ENCODE measurements at regions not wholly inside any gene's neighbourhood (a gene's known extent, or its start where the extent isn't known, plus 50 kb on each side); places are given as distances from the start of the nearest gene placed in this dataset.

- TF ChIP-seq CTCF (conservative IDR thresholded peaks at IDR 0.05; ENCODE audit: low read depth), result no peak
- POLR2A ChIA-PET (ENCODE audit: low non-redundant PET), result no interaction called here
- DNase-seq (ENCODE audit: low spot score), result no peak
- CTCF ChIA-PET, result interaction anchor here (0.9 kb wide), 1 partner anchor 32 kb away, joined by 4 read pairs; no protein-coding TSS in a partner anchor
- H3K27ac ChIP-seq, result no peak overlapping the region
These were observed 353.6 kb downstream of the MTX2 start for GRCh38 chr2:176622792-176623191.

GRCh38 chr2:176626796-176627195 lies 357.6 kb downstream of the MTX2 start:
- ChIA-PET POLR2A (ENCODE audit: low non-redundant PET) (no interaction called here), CTCF (no interaction called here)
- no peak for TF ChIP-seq CTCF (conservative IDR thresholded peaks at IDR 0.05; ENCODE audit: low read depth)
- DNase-seq (ENCODE audit: low spot score), result no peak
- no peak overlapping the region for H3K27ac ChIP-seq

- DNase-seq (ENCODE audit: low spot score), result no peak
- ChIA-PET CTCF (interaction anchor here (0.5 to 0.6 kb wide), 2 partner anchors 10 to 169 kb away, joined by 4 read pairs; no protein-coding TSS in a partner anchor), POLR2A (ENCODE audit: low non-redundant PET) (interaction anchor here (0.6 kb wide), 1 partner anchor 25 kb away, joined by 9 read pairs; no protein-coding TSS in a partner anchor)
- H3K27ac ChIP-seq, result no peak overlapping the region
- no peak for TF ChIP-seq CTCF (conservative IDR thresholded peaks at IDR 0.05; ENCODE audit: low read depth)
These were observed 359.2 kb downstream of the MTX2 start for GRCh38 chr2:176628438-176628837.

GRCh38 chr2:176633754-176634153 lies 364.5 kb downstream of the MTX2 start:
- ChIA-PET POLR2A (ENCODE audit: low non-redundant PET) (no interaction called here), CTCF (interaction anchor here (0.6 to 1.1 kb wide), 2 partner anchors 493 to 529 kb away, joined by 3 to 5 read pairs; no protein-coding TSS in a partner anchor)
- H3K27ac ChIP-seq, result no peak overlapping the region
- DNase-seq (ENCODE audit: low spot score), result no peak
- TF ChIP-seq CTCF (conservative IDR thresholded peaks at IDR 0.05; ENCODE audit: low read depth), result no peak

GRCh38 chr2:176636401-176636800 lies 367.2 kb downstream of the MTX2 start:
- ChIA-PET CTCF (interaction anchor here (0.7 to 4.3 kb wide), 6 partner anchors 82 to 495 kb away, joined by 3 to 34 read pairs (median 5); no protein-coding TSS in a partner anchor), POLR2A (ENCODE audit: low non-redundant PET) (no interaction called here)
- TF ChIP-seq CTCF (conservative IDR thresholded peaks at IDR 0.05; ENCODE audit: low read depth), result no peak
- H3K27ac ChIP-seq, result no peak overlapping the region
- no peak for DNase-seq (ENCODE audit: low spot score)

- H3K27ac ChIP-seq, result peak overlapping the region; percentile 70
- CTCF ChIA-PET, result interaction anchor here (0.7 to 4.3 kb wide), 11 partner anchors 17 to 510 kb away, joined by 3 to 34 read pairs (median 5); no protein-coding TSS in a partner anchor
- TF ChIP-seq CTCF (conservative IDR thresholded peaks at IDR 0.05; ENCODE audit: low read depth), result no peak
- no peak for DNase-seq (ENCODE audit: low spot score)
- POLR2A ChIA-PET (ENCODE audit: low non-redundant PET), result interaction anchor here (0.5 kb wide), 1 partner anchor 79 kb away, joined by 4 read pairs; no protein-coding TSS in a partner anchor
These were observed 367.9 kb downstream of the MTX2 start for GRCh38 chr2:176637142-176637485.

Measured in RWPE1 (cell line).